ENCODE measurements at regions not wholly inside any gene's neighbourhood (a gene's known extent, or its start where the extent isn't known, plus 50 kb on each side); places are given as distances from the start of the nearest gene placed in this dataset.
A peak's percentile ranks its signal among the peaks of the same experiment; 100 is the strongest.

DNA sequence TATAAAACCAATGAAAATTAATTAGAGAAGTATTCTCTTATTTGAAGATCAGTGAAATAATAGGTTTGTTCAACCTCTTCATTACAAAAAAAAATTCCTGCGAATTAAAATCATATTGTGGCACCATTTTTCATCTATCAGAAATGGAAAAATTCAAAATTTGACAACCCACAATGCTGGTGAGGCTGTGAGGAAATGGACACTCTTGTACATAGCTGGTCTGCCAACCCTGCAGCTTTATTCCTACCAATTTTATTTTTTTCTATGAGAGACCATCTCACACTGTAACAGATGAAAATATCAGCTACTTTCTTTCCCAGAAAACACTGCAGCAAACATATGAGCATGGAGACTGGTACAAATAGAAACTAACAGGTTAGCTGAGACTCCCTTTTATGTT is 208.8 kb upstream of the SEMA3E start:
- no peak for TF ChIP-seq ISL1 (CRISPR knock-in tag; IDR thresholded peaks at IDR 0.05)
- TF ChIP-seq ZNF70 (CRISPR knock-in tag; IDR thresholded peaks at IDR 0.05) = no peak
- no peak for TF ChIP-seq ZC3H10 (CRISPR knock-in tag; IDR thresholded peaks at IDR 0.05)
- TF ChIP-seq, protein P1, sequence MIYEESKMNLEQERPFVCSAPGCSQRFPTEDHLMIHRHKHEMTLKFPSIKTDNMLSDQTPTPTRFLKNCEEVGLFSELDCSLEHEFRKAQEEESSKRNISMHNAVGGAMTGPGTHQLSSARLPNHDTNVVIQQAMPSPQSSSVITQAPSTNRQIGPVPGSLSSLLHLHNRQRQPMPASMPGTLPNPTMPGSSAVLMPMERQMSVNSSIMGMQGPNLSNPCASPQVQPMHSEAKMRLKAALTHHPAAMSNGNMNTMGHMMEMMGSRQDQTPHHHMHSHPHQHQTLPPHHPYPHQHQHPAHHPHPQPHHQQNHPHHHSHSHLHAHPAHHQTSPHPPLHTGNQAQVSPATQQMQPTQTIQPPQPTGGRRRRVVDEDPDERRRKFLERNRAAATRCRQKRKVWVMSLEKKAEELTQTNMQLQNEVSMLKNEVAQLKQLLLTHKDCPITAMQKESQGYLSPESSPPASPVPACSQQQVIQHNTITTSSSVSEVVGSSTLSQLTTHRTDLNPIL (CRISPR knock-in tag; IDR thresholded peaks at IDR 0.05; ENCODE audit: low read depth) = no peak
- no peak for TF ChIP-seq RARB (CRISPR knock-in tag; IDR thresholded peaks at IDR 0.05)
- TF ChIP-seq ARNTL (CRISPR knock-in tag; IDR thresholded peaks at IDR 0.05; ENCODE audit: borderline replicate concordance, low read depth) = no peak
- no peak for TF ChIP-seq ZNF565 (CRISPR knock-in tag; conservative IDR thresholded peaks at IDR 0.05; ENCODE audit: low read depth)
- TF ChIP-seq CSDC2 (CRISPR knock-in tag; IDR thresholded peaks at IDR 0.05) = no peak
- no peak for TF ChIP-seq GLIS3 (CRISPR knock-in tag; IDR thresholded peaks at IDR 0.05)
- TF ChIP-seq, protein P2, sequence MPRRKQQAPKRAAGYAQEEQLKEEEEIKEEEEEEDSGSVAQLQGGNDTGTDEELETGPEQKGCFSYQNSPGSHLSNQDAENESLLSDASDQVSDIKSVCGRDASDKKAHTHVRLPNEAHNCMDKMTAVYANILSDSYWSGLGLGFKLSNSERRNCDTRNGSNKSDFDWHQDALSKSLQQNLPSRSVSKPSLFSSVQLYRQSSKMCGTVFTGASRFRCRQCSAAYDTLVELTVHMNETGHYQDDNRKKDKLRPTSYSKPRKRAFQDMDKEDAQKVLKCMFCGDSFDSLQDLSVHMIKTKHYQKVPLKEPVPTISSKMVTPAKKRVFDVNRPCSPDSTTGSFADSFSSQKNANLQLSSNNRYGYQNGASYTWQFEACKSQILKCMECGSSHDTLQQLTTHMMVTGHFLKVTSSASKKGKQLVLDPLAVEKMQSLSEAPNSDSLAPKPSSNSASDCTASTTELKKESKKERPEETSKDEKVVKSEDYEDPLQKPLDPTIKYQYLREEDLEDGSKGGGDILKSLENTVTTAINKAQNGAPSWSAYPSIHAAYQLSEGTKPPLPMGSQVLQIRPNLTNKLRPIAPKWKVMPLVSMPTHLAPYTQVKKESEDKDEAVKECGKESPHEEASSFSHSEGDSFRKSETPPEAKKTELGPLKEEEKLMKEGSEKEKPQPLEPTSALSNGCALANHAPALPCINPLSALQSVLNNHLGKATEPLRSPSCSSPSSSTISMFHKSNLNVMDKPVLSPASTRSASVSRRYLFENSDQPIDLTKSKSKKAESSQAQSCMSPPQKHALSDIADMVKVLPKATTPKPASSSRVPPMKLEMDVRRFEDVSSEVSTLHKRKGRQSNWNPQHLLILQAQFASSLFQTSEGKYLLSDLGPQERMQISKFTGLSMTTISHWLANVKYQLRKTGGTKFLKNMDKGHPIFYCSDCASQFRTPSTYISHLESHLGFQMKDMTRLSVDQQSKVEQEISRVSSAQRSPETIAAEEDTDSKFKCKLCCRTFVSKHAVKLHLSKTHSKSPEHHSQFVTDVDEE (CRISPR knock-in tag; IDR thresholded peaks at IDR 0.05) = no peak
- no peak for TF ChIP-seq PPARA (CRISPR knock-in tag; IDR thresholded peaks at IDR 0.05; ENCODE audit: borderline replicate concordance)
- TF ChIP-seq, protein P3, sequence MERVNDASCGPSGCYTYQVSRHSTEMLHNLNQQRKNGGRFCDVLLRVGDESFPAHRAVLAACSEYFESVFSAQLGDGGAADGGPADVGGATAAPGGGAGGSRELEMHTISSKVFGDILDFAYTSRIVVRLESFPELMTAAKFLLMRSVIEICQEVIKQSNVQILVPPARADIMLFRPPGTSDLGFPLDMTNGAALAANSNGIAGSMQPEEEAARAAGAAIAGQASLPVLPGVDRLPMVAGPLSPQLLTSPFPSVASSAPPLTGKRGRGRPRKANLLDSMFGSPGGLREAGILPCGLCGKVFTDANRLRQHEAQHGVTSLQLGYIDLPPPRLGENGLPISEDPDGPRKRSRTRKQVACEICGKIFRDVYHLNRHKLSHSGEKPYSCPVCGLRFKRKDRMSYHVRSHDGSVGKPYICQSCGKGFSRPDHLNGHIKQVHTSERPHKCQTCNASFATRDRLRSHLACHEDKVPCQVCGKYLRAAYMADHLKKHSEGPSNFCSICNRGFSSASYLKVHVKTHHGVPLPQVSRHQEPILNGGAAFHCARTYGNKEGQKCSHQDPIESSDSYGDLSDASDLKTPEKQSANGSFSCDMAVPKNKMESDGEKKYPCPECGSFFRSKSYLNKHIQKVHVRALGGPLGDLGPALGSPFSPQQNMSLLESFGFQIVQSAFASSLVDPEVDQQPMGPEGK (CRISPR knock-in tag; IDR thresholded peaks at IDR 0.05; ENCODE audit: borderline replicate concordance) = no peak
- no peak for ATAC-seq

DNA sequence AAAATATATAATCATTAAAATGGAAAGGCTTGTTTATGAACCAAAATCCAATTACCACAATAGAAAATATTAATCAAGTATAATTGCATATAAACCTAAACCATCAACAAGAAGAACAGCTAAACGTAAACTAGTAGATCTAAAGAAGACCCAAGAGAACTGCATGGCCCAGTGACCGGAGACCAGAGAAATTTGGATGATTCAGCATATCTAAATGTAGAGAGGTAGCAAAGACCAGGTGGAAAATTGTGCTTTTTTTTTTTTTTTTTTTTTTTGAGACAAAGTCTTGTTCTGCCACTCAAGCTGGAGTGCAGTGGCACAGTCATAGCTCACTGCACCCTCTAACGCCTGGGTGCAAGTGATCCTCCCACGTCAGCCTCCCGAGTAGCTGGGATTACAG is 207.2 kb upstream of the SEMA3E start:
- TF ChIP-seq PPARA (CRISPR knock-in tag; IDR thresholded peaks at IDR 0.05; ENCODE audit: borderline replicate concordance) (no peak), ZFP3 (CRISPR knock-in tag; IDR thresholded peaks at IDR 0.05) (no peak), ZNF70 (CRISPR knock-in tag; IDR thresholded peaks at IDR 0.05) (no peak), ZC3H10 (CRISPR knock-in tag; IDR thresholded peaks at IDR 0.05) (no peak), GLIS3 (CRISPR knock-in tag; IDR thresholded peaks at IDR 0.05) (no peak)
- TF ChIP-seq, protein P3 (CRISPR knock-in tag; IDR thresholded peaks at IDR 0.05; ENCODE audit: borderline replicate concordance) = no peak
- TF ChIP-seq, protein P4, sequence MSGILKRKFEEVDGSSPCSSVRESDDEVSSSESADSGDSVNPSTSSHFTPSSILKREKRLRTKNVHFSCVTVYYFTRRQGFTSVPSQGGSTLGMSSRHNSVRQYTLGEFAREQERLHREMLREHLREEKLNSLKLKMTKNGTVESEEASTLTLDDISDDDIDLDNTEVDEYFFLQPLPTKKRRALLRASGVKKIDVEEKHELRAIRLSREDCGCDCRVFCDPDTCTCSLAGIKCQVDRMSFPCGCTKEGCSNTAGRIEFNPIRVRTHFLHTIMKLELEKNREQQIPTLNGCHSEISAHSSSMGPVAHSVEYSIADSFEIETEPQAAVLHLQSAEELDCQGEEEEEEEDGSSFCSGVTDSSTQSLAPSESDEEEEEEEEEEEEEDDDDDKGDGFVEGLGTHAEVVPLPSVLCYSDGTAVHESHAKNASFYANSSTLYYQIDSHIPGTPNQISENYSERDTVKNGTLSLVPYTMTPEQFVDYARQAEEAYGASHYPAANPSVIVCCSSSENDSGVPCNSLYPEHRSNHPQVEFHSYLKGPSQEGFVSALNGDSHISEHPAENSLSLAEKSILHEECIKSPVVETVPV (CRISPR knock-in tag; IDR thresholded peaks at IDR 0.05) = no peak
- TF ChIP-seq, protein P5, sequence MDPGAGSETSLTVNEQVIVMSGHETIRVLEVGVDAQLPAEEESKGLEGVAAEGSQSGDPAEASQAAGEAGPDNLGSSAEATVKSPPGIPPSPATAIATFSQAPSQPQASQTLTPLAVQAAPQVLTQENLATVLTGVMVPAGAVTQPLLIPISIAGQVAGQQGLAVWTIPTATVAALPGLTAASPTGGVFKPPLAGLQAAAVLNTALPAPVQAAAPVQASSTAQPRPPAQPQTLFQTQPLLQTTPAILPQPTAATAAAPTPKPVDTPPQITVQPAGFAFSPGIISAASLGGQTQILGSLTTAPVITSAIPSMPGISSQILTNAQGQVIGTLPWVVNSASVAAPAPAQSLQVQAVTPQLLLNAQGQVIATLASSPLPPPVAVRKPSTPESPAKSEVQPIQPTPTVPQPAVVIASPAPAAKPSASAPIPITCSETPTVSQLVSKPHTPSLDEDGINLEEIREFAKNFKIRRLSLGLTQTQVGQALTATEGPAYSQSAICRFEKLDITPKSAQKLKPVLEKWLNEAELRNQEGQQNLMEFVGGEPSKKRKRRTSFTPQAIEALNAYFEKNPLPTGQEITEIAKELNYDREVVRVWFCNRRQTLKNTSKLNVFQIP (CRISPR knock-in tag; IDR thresholded peaks at IDR 0.05; ENCODE audit: borderline replicate concordance, low read depth) = no peak

DNA sequence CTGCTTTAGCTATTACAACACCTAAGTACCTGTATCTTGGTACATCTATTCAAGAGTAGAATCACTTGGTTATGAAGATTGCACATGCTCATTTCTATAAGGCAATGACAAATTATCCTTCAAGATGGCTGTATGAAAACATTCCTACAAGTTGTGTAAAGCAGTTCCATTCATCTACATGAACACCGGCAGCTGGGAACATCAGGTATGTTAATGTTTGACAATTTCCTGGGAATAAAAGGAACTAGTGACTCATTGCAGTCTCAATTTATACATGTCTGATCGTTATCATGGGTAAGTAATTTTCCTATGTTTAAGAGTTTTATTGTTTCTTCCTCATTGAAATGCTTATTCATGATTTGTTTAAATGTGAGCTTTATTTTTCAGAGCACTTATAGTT is 203.2 kb upstream of the SEMA3E start:
- no peak for ATAC-seq
- TF ChIP-seq, protein P3 (CRISPR knock-in tag; IDR thresholded peaks at IDR 0.05; ENCODE audit: borderline replicate concordance) = no peak
- TF ChIP-seq ZNF70 (CRISPR knock-in tag; IDR thresholded peaks at IDR 0.05) (no peak), RARB (CRISPR knock-in tag; IDR thresholded peaks at IDR 0.05) (no peak), ZFP3 (CRISPR knock-in tag; IDR thresholded peaks at IDR 0.05) (0 out of 2 replicates have a peak, but pooled peaks have one; percentile 27), ISL1 (CRISPR knock-in tag; IDR thresholded peaks at IDR 0.05) (peak; percentile 57), ARNTL (CRISPR knock-in tag; IDR thresholded peaks at IDR 0.05; ENCODE audit: borderline replicate concordance, low read depth) (no peak), SNAI2 (CRISPR knock-in tag; IDR thresholded peaks at IDR 0.05) (no peak)

More for the DNA sequence above, 207.2 kb upstream of the SEMA3E start:
- ATAC-seq = no peak
